Activated CD4-positive, alpha-beta T cell treated with anti-CD3 and anti-CD28 coated beads, Interleukin-2, amount 50 U/mL, for 48 hours (primary cell): ENCODE measurements at regions not wholly inside any gene's neighbourhood (a gene's known extent, or its start where the extent isn't known, plus 50 kb on each side); places are given as distances from the start of the nearest gene placed in this dataset.

Experiments
- DNase-seq, 2 experiments: peaks; one replicate each; pipeline ENCODE4 v3.0.0-alpha.2; 2020

DNA sequence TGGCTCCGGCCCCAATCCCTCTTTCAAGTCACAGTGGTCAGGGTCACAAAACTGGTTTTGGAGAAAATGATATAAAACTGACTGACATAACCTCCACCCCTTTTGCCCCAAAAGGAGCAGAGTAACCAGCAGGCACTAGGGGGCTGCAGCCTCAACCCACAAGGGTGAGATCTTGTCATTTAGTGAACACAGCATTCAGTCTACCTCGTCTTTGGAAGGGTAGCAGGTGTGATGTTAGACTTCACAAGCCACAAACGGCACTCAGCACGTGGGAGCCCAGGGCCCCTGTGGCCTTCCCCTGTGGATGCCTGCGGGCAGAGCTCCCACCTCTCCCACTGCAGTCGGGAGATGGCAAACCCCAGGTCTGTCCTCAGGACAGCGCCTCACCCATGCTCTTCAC, 372.1 kb upstream of the MYT1L start:
- DNase-seq, result no peak

DNA sequence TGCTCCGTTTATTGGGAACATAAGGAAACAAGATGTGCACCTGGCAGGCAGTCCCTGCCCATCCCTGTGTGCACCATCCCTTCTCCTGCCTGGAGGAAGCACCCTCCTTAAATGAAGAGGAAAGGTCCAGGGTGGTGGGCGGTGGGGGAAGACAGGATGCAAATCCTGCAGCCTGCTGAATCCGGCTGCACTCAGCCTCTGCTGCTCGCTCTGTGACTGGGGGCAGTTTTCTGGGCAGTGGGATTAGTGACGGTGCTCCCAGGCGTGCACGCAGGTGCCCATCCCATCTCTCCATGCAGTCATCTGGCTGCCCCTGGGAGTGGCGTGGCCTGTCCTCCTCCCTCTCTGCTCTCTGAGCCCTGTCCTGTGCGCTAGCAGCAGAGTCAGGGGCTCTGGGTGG, 371.3 kb upstream of the MYT1L start:
- DNase-seq, result no peak

DNA sequence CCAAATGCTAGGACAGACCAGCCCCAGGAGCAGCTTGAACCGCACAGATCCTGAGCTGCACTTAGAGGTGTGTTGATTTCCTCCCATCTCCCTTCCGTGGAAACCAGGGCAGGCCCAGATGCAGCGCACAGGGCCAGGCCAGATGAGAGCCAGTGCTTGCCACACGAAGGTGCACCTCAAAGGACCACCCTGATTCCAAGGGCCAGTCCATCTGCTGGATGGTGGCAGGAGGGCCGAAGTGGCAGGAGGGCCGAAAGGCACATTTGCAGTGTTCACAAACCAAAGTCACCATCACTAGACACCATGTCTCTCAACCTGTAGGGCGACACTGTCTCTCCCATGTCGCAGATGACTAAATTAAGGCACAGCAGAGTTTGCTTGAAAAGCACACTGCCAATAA, 370.7 kb upstream of the MYT1L start:
- DNase-seq, result no peak

DNA sequence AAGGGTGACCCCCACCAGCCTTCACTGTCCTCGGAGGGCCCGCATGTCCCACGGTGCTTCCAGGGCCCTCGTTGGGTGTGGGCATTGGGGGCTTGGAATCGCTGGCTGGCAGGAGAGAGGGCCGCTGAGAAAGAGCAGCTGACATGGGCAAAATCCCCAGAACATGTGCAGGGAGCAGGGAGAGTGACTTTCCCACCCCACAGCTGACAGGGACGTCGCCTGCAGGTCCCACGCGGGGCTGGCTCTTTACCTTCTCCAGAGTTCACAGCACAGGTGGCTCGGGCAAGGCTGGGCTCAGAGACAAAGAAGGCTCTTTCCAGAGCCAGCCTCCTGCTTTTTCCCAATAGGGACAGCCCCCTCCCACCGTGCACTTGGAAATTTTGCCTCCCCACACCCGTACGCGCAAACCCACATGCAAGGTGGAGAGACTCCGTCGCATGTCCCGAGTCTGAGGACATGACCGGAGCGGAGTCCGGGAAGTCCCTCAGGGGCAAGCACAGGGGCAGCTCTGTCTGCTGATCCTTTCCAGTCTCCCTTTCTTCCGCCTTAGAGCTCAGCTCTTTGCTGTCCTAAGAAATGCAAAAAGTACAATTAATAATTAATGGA, 370.2 kb upstream of the MYT1L start:
- no peak for DNase-seq

DNA sequence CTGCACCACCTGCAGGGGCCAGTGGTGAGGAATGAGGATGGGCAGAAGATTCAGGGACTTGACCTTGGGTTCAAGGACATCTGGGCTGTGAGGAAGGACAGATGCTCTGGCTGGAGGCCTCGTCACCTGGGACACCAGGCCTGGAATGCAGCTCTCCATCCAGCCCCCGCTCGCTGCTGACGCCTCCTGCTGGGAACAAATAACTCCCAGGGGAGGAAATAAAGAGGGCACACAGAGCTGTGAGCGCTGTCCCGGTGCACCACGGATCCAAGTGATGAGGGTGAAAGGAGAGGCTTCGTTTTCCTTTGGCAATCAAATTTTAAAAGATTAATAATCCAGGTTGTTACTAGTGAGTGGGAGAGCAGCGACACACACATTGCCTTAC, 368.0 kb upstream of the MYT1L start:
- DNase-seq, result no peak

DNA sequence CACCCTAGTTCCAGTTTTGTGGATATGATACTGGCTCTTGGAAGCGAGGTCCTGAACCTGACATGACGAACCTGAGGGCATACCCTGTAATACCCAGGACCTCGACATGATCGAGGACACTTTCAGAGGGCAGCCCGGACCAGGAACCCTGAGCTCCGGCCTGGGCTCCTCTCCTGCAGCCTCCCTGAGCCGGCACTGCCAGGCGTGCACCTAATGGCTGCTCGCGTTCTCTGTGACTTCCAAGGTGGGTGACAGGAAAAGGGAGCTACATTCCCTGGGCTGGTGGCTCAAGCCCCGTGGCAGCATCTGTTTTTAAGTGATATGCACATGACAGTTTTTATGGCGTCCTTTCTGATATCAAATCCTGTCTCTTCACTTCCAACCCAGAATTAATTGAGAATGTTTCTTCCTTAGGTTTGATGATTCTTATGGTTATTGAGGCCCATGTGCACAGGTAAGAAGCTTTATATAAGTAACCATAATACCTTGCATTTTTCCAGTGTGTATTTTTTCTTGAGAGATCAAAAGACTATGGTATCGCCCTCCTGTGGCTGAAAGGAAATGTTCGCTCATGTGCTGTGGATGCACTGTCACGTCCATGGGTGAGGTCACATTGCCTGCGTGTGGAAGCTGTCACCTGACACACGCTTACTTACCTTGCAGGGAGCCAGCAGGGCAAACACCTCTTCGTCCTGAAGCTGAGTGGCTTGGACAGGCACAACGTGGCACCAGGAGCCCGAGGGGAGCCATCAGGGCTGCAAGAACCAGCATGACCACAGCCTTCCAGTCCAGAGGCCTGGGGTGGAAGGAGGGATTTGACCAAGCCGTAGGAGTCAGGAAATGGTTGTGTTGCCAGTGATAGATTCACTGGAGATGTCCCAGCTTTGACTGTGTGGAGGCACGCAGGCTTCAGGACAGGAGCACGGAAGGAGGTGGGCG, 367.4 kb upstream of the MYT1L start:
- DNase-seq, result peak; percentile 5 to 6

DNA sequence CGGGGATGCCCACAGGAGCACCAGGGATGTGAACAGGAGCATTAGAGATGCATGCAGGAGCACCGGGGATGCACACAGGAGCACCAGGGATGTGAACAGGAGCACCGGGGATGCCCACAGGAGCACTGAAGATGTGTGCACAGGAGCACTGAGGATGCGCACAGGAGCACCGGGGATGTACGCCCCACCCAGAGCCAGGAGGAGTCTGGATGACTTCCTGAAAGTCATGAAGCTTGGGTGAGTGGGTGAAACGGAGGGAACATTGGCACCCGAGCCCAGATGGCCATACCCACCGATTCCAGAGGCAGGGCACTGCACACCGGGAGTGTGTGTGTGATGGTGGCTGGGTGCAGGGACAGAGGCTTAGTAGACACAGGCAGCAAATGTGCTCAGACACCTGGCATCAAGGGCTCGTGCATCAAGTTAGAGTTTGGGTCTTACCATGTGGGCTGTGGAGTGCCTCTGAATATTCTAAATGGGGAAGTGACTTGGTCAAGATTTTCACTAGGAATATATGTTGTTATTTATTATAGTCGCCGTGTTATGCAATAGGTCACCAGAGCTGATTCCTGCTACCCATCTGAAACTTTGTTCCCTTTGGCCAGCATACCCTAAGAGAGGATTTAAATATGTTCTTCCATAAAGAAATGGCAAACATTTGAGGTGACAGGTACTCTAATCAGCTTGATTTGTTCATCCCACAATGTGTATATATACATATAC, 365.8 kb upstream of the MYT1L start:
- DNase-seq, result no peak

DNA sequence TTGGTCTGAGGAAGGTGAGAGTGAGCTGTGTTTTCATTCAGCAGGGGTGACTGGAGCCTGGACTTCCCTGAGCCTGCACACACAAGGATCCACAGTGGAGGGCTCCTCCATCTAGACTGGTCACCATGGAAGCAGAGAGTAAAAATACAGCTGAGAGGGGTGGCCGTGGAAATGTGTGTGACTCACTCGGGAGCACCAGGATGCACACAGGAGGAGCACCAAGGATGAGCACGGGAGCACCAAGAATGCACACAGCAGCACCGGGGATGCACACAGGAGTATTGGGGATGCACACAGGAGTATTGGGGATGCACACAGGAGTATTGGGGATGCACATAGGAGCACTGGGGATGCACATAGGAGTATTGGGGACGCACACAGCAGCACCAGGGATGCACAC, 365.2 kb upstream of the MYT1L start:
- no peak for DNase-seq

DNA sequence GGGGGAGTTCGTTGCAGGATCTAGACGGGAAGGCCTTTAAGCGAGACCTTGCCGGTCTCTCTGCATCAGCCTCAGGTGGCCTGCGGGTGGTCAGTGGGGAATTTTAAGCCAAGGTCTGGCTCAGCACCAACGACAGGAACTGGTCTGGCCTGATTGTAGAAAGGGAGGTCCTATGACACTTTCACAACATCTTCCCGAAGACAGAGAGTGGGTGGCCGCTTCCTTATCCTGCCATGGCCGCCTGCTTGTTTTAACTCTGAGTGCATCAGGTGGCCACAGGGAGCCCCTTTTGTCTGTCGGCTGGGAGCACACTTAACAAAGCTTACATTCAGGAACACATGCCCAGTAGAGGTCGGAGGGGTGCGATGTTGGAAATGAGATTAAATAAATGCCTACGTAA, 363.7 kb upstream of the MYT1L start:
- no peak for DNase-seq

DNA sequence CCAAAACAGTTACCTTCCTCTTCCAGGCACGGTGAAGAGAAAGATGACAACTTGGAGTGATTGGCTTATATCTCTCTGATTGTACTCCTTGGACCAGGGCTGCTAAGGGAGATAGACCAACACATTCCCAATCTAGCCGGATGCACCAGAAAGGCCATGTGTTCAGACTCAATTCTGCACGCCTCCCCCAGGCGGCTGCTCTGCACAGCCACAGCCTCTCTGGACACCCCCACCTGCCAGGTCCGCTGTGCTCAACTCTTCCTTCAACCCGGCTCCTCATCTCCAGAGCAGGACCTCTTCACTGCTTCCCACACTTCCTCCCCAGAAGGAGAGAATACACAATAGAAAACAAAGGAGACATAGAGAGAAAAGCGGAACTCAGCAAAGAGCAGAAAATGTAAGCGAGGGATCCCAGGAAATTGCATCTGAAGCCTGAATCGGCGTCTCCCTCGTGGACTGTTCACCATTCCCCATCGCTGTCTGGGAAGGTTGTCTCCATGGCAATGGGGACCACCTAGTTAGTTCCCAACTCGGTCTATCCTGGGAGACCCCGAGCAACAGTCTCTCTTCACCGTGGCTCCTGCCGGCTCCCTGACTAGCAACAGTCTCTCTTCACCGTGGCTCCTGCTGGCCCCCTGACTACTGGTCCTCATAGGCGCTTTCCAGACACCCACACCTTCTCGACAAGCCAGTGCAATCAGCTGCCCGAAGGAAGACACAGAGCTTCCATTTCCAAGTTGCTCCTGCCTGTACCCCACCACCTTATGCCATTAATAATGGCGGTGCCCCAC, 361.7 kb upstream of the MYT1L start:
- DNase-seq, result no peak

DNA sequence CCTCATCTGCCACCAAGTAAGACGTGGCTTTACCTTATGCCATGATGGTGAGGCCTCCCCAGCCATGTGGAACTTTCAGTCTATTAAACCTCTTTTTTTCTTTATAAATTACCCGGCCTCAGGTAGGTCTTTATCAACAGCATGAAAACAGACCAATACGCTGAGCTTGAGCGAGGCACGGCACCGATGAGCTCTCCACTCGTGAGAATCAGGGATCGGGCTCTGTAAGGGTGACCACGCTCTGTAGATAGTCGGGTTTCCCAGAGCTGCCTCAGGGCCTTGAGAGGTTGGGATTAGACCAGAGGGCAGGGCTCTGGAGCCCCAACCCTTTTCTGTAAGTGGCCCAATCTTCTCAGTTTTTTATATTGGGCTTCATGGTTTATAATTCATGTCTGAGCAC, 360.3 kb upstream of the MYT1L start:
- DNase-seq, result no peak

DNA sequence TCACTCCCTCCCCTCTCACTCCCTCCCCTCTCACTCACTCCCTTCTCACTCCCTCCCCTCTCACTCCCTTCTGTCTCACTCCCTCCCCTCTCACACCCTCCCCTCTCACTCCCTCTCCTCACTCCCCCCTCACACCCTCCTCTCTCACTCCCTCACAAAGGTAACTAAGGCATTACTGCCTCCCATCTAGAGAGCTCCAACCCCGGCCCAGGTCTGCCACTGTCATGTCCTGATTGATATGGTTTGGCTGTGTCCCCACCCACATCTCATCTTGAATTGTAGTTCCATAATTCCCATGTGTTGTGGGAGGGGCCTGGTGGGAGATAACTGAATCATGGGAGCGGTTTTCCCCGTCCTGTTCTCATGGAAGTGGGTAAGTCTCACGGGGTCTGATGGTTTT, 359.9 kb upstream of the MYT1L start:
- no peak for DNase-seq

DNA sequence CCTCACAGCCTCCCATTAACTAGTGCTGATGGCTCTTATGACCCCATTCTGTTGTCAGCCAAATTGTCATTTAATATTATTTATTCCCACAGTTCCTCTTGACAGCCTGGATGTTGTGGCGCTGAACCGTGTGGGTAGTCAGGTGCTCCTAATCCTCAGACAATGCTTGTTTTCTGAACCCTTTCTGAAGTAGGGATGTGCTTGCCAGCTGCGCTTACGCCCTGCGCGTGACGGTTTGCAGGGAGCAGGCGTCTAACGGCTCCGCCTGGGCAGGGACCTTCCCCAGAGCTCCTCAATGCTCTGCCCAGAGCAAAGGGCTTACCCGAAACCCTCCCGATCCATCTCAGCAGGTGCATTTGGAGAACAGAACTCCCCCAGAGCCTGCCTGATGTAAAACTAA, 358.2 kb upstream of the MYT1L start:
- DNase-seq, result no peak

DNA sequence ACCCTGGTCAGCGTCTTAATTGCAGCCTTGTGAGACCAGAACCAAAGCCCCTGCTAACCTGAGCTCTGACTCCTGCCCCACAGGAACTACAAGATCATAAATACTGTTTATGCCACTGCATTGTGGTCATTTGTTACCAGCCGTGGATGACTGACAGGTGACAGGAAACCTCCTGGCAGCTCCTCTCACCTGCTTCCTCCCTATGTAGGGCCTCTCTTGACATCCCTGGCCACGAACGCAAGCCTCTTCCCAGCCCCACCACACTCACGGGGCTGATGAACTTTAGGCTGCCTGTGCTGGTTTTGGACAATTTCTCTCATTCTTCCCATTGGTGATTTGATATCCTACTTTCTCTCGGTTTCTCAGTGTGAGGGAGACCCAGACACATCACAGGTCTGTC, 357.2 kb upstream of the MYT1L start:
- DNase-seq, result no peak

DNA sequence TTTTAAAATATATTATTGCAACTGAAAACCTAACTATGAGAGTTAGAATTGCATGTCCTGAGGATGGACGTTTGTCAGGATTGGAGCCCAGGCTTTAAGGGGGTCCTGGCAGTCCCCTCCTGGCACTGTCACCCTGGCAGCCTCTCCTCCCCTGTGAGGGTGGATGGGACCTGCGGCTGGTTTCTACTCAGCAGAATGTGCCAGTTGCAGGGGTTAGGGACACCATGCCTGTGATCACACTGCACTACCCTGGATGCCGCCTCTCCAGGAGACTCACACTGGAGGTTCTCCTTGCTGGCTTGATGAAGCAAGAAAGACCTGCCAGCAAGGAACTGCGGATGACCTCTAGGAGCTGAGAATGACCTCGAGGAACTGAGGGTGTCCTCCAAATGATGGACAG, 356.7 kb upstream of the MYT1L start:
- no peak for DNase-seq

DNA sequence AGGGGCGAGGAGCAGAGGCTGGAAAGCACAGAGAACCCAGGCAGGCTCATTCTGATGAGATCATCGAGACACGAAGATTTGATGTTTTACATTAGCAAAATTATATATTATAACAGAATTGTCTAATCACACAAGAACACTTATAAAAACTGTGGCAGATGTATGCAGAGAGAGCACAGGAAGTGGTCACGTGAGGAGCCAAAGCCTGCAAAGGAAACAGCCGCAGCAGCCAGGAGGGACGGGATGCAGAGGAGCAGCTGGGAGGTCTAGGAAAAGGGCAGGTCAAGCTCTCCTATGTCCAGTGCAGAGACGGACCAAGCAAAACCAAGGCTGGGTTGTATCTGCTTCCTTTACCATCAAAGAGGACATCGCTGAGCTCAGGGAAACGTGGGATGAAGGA, 355.1 kb upstream of the MYT1L start:
- peak; percentile 2 to 6 for DNase-seq

DNA sequence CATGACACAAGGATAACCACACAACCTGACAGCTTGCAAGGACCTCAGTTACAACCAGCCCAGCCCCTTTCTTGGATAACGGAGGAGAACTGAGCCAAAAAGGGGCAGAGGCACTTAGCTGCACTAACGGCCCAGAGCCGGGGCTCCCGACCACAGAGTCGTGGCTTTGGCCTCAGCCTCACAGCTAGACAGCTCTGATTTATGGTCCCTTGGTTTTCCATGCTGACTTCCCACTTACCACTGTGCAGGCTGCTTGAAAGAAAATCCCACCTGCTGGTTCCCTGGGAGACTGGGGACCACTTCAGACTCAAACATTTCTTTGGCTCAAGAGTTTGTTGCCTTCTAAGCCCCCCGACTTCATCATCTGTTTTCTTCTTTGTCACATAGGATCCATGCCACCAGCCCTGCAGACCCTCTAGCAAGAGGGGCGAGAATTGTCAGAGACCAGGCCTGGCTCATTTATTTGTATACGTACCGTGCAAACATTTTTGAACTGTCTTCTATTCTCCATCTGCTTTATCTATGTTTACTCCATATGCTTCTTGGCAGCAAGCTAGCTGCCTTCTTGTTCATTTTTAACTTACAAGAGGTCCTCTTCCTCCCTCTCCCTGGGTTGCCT, 352.6 kb upstream of the MYT1L start:
- DNase-seq, result no peak

DNA sequence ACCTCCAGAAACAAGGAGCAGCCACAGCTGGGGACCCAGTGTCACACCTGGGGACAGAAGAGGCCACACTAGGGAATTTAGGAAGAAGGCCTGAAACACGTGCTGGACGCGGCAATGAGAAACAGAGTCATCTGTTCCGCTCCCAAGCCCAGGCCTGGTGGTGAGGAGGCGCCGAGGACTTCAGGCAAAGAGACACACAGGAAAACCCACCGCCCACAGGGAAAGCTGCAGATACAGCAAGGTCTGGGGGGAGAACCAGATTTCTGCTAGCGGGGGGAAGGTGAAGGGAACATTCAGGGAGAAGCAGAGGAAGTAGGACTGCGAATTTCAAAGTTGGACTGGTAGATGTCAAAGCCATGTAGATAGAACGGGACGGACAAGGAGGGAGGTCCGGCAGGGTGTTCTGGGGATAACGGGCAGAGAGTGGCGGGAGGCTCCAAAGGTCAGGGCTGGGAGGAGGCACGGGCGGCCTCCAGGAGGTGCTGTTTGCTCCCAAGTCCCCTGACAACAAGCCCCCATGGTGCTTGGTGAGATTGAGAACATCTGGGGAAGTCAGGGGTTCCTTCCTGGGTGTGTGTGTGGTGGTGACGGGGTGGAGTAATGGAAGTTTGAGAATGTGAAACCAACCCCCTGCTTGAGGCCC, 351.7 kb upstream of the MYT1L start:
- DNase-seq, result no peak

DNA sequence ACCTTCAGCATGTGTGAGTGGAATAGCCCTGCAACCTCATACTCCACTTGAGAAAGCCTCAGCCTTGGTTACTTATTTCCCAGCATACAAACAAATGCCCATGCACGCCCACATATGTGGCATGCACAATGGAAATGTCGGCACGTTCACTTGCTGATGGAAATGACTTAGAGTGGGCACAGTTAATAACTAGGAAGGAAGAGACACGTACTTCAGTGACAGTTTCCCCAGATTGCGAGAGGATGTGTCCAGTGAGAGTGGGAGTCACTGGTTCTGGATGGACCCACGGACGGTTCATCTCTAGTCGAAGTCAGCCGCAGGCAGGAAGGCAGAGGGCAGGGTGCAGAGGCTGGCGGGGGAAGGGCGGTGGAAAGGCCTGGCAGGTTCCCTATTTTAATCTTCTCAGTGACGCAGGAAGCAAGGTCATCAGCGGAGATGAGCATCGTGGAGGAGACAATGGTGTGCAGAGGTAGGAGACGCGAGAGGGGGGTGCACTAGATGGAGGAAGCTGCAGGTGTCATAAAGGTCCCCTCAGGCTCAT, 350.7 kb upstream of the MYT1L start:
- no peak for DNase-seq

DNA sequence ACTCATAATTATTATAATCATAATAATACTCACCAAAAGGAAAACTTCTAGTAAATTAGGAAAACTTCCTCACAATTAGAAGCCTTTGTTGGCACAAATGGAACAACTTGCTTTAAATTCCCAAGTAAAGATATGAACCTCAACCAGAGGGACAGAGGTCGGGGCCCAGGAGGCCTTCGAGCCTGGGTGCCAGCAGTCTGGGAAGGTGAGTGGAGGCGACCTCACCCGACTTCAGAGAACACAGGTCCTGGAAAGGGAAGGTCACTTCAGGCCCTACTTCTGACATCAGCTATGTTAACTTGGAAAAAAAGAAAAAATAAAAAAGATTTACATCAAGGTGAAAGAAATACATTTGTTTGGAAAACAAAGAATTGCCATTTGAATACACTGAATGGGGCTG, 350.0 kb upstream of the MYT1L start:
- no peak for DNase-seq

DNA sequence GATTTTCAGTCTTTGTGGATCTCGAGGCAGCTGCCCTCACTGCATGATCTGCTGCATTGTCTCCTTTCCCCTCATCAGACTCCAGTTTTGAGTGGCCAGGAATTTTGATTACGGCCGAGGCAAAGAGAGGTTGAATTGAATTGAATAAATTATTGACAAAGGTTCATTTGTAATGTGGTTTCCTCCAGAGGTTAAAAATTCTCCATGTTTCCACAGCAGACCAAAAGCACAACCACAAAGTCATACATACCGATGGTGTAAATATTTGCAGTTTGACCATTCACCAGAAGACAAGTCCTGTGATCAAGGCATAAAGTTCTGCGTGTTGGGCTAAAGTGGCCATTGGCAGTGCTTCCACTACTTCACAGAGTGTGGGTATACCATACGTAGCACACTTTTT, 343.8 kb upstream of the MYT1L start:
- no peak for DNase-seq

DNA sequence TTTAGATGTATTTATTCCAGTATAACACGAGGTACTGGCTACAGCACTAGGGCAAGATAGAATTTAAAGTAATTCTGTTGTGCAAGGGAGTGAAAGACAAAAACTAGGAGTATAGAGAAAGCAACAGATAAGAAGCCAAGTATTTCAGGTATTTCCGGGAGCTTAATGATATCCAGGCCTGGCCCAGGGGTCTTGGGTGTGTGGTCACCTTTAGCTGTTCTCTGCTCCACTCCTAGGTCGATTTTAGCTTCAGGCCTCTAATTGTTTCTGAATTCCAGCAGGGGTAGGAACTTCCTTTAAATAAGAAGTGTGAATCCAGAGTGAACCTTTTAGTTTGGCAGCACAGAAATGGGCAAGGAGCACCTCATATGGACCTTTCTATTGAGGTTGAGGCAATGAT, 342.3 kb upstream of the MYT1L start:
- no peak for DNase-seq
